PC-9 (cell line): ENCODE measurements at regions not wholly inside any gene's neighbourhood (a gene's known extent, or its start where the extent isn't known, plus 50 kb on each side); places are given as distances from the start of the nearest gene placed in this dataset.

Experiments used
- EZH2 ChIP-seq: fragments of 200-600 bp; sonication (generic); IDR thresholded peaks from 2 replicates; pipeline ENCODE4 v1.8.0; 2017; ENCODE audit warnings: antibody characterized with exemption, low read depth
- TF ChIP-seq, protein P1 (sequence below): fragments of 200-600 bp; sonication (generic); conservative IDR thresholded peaks from 2 replicates; pipeline ENCODE4 v1.6.1; 2017; ENCODE audit warnings: mixed run types, antibody characterized with exemption, mild to moderate bottlenecking, moderate library complexity

DNA sequence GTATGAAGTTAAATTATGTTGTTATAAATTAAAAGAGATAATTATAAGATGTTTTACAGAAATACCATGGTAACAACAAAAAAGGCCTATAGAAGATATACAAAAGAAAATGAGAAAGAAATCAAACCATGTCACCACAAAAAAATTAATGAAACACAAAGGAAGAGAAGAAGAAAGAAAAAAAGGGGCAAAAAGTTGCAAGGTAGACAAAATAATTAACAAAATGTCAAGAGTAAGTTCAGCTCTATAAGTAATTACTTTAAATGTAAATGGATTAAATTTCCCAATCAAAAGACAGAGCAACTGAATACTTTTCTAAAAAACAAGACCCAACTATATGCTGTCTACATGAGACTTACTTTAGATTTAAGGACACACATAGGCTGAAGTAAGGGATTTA, 378.4 kb upstream of the FSHR start:
- TF ChIP-seq, protein P1, sequence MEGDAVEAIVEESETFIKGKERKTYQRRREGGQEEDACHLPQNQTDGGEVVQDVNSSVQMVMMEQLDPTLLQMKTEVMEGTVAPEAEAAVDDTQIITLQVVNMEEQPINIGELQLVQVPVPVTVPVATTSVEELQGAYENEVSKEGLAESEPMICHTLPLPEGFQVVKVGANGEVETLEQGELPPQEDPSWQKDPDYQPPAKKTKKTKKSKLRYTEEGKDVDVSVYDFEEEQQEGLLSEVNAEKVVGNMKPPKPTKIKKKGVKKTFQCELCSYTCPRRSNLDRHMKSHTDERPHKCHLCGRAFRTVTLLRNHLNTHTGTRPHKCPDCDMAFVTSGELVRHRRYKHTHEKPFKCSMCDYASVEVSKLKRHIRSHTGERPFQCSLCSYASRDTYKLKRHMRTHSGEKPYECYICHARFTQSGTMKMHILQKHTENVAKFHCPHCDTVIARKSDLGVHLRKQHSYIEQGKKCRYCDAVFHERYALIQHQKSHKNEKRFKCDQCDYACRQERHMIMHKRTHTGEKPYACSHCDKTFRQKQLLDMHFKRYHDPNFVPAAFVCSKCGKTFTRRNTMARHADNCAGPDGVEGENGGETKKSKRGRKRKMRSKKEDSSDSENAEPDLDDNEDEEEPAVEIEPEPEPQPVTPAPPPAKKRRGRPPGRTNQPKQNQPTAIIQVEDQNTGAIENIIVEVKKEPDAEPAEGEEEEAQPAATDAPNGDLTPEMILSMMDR = no peak
- TF ChIP-seq EZH2 = no peak
